NCI-H187 (cell line): ENCODE measurements at regions not wholly inside any gene's neighbourhood (a gene's known extent, or its start where the extent isn't known, plus 50 kb on each side); places are given as distances from the start of the nearest gene placed in this dataset.

Source experiments
- DNase-seq, 2 experiments: peaks; one replicate each; lab custom pipeline; 2025; lab: John Stamatoyannopoulos, UW

GRCh38 chr6:41429506-41430504, 94.4 kb downstream of the NCR2 start:
- DNase-seq, result no peak

DNA sequence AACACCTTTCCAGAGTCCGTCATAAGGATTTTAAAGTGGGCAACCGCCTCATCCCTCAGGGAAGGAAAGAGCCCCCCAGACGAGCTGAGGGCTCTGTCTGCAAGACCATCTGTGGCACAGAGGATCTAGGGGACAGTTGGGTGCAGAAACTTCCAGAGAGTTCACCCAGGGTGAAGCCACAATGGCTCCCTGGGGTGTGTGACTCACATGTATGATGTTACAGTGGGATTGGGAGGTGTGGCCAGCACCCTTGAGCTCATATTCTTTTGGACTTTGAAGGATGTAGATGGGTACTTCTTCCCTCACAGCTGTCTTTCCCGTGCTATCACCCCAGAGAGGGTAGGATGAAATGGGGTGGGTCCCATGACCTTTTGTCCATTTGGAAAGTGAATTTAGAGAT, 95.5 kb downstream of the NCR2 start:
- DNase-seq, result no peak

DNA sequence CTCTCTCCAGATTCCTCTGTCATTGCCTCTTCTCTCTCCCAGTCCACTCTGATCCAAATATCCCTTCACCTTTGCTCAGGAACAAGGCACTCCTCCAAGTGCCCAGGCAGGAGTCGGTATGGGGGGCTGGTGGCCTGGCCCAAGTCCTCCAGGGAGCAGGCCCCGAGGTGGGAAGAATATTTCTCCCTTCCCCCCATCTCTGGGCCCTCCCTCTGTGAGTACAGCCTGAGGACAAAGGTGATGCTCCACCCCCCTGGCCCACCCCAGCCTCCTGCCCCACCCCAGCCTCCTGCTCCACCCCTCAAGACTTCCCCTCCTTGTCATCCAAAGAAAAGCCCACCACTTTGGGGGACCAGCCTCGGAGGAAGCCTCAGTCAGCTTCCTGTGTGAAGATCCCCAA, 96.9 kb downstream of the NCR2 start:
- no peak for DNase-seq

DNA sequence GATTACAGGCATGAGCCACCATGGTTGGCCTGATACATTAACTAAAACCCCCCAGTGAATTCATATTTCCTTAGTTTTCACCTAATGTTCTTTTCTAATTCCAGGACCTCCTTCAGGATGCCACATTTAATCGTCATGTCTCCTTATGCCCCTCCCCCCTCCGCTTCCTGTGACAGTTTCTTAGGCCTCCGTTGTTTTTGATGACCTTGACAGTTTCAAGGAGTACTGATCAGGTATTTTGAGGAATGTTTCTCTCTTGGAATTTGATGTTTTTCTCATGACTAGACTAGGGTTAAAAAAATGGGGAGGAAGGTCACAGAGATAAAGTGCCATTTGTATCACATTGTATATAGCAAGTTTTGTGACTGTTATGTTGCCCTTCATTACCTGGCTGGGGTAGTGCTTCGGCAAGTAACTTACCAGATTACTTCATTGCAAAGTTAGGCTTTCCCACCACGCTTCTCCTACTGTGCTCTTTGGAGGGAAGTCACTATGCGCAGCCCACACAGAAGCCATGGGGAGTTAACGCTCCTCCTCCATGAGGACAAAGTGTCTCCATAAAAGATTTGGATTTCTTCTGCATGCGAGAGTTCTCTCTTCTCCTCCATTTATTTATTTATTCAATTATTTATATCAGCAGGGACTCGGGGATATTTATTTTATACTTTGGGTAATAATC, 99.5 kb downstream of the NCR2 start:
- DNase-seq, result no peak

DNA sequence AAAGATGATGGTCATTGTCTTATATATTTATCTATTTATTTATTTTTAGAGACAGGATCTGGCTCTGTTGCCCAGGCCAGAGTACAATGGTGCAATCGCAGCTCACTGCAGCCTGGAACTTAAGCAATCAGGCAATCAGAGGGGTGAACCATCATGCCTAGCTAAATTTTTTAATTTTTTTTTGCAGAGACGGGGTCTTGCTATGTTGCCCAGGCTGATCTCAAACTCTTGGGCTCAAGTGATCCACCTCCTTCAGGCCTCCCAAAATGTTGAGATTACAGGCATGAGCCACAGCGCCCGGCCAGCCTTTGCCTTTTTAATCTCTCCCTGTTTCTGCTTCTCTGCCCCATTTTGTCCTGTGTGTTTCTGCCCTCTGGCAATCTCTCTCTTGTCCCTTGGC, 102.2 kb downstream of the NCR2 start:
- no peak for DNase-seq

GRCh38 chr6:41438746-41439145, 103.3 kb downstream of the NCR2 start:
- DNase-seq, result no peak

GRCh38 chr6:41439524-41440418, 104.4 kb downstream of the NCR2 start:
- no peak for DNase-seq

DNA sequence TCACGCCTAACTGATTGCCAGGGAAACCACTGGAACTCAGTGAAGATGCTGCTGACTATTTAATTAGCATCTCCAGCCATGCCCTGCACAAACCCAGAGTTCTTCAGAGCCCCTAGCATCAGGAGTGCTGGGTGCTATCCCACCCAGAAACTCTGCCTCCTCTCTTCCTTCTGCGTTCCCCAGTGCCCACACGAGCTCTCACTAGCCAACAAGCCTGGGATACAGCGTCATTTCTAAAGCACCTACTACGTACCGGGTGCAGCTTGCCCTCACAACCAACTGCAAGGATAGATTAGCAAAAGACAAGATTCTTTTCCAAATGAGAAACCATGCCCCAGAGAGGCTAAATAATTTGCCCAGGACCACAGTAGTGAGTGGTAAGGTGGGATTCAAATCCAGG, 105.2 kb upstream of the FOXP4 start:
- DNase-seq, result no peak

DNA sequence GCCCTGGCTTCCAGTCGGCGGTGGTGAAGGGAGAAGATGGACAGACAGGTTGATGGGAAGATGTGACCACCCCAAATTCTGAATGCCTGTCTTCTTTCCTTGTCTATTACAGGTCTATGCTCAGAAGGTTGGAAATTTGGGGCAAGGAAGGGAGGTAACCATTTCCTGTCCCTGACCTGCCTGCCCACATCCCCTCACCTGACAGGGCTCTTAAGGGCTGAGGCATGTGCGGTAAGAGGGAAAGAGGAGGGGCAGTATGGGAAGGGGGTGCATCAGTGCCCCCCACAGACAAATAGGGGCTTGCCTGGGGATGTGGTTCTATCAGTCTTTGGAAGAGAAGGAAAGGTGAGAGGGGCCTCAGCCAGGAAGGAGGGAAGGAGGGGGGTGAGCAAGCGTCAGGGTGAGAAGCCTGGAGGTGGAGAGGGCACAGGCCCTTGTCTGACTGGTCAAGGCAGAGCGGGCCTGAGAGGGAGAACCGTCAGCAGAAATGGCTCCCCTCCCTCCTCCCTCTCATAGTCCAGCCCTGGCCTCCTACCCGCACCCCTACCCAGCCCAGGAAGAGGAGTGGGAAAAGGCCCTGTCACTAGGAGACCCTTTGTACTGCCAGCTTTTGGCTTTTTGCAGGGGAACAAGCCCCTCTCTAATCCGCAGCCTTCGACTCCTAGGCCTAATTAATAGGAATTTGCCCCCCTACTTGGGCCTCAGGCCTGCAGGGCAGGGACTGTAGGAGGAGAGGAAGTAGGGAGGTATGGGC, 104.4 kb upstream of the FOXP4 start:
- DNase-seq, result no peak

GRCh38 chr6:41442352-41442672, 103.9 kb upstream of the FOXP4 start:
- no peak for DNase-seq

GRCh38 chr6:41442800-41443501, 103.2 kb upstream of the FOXP4 start:
- no peak for DNase-seq

- DNase-seq, result no peak
These were observed 102.3 kb upstream of the FOXP4 start for GRCh38 chr6:41443616-41444525.

GRCh38 chr6:41445261-41445660, 100.9 kb upstream of the FOXP4 start:
- DNase-seq, result no peak

DNA sequence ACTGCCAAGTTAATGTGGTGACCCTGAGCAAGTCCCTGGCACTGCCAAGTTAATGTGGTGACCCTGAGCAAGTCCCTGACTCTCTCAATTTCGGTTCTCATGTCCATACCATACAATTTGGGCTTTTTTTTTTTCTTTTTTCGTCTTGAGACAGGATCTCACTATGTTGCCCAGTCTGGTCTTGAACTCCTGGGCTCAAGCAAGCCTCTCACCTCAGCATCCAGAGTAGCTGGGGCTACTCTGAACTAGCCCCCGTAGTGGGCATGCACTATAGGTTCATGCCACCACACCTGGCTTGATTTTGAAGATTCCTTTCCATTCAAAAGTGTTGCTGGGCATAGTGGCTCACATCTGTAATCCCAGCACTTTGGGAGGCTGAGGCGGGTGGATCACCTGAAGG, 100.0 kb upstream of the FOXP4 start:
- DNase-seq, result no peak

DNA sequence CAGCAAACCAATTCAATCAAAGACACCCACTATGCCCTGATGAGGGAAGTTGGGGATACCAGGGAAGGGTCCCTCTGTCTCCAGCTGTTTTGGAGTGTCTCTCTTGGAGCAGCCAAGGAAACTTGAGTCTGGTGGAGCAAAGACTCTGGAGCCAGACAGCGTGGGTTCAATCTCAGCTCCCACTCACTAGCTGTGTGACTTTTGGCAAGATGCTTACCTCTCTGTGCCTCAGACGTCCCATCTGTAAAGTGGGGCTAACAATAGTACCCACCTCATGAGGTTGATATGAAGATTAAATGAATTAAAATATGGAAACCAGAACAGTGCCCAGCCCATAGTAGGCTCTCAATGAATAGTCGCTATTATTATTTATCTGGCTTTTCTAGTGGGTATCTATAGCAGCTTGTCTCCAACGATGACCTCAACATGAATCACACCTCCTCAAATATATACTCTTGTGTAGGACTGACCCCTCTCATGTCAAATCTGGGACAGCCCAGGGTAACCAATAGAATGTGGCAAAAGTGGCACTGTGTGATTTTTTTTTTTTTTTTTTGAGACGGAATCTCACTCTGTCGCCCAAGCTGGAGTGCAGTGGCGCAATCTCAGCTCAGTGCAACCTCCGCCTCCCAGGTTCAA, 99.2 kb upstream of the FOXP4 start:
- no peak for DNase-seq

GRCh38 chr6:41448256-41448655, 97.9 kb upstream of the FOXP4 start:
- DNase-seq, result no peak

GRCh38 chr6:41449399-41450245, 96.6 kb upstream of the FOXP4 start:
- DNase-seq, result no peak

DNA sequence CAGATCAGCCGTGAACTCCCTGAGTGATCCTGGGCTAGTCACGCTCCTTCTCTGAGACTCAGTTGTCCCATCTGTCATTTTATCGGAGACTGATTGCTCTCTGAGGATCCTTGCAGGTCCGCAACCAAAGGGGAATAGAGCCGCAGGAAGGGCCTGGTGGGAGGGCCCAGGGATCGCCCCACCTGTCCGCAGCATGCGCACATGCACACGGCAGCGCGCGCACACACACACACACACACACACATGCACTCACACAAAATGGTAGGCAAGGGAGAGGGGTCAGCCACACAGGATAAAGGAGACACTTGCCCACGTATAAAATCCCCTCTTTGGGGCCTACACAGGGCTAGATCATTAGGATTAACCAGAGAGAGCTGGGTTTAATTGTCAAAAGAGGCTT, 95.6 kb upstream of the FOXP4 start:
- DNase-seq, result no peak

DNA sequence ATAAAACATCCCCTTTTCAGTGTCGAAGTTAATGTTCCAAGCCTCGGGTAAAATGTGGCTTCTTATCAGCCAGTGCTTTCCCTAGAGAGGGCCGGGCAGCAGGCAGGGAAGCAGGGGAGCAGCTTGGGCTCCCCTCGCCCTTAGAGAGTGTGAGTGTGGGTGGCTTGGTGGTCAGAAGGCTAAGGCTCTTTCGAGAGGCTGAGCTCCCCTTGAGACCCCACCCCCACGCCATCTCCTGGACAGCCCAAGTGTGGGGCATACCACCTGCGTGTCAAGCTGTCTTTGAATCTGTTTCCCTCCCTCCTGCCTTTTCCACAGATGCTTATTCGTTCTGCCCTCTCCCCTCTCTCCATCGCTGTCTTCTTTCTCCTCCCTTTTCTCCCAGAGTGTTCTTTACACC, 95.1 kb upstream of the FOXP4 start:
- DNase-seq, result no peak
